RWPE2 (cell line): ENCODE measurements at regions not wholly inside any gene's neighbourhood (a gene's known extent, or its start where the extent isn't known, plus 50 kb on each side); places are given as distances from the start of the nearest gene placed in this dataset.

Experiments used
- ATAC-seq: fragments of 200-7000 bp; cut with Tn5 transposase; 3 replicates; pipeline ENCODE4 v1.9.1; 2021; ENCODE audit warnings: low read depth
- DNase-seq: peaks from one replicate; pipeline ENCODE4 v3.0.0-alpha.2; 2020; ENCODE audit warnings: low spot score
- H3K27ac ChIP-seq: fragments of 450-650 bp; 2 replicates; pipeline ENCODE4 v1.5.1; 2017; ENCODE audit warnings: mild to moderate bottlenecking; ENCODE audit not compliant: poor library complexity, severe bottlenecking
- H3K27me3 ChIP-seq: fragments of 250-450 bp; sonication (Bioruptor Pico); 2 replicates; pipeline ENCODE4 v1.5.1; 2021; ENCODE audit warnings: mild to moderate bottlenecking, moderate library complexity; ENCODE audit not compliant: insufficient read depth, poor library complexity, severe bottlenecking
- H3K36me3 ChIP-seq: fragments of 250-450 bp; sonication (Bioruptor Pico); 2 replicates; pipeline ENCODE4 v1.5.1; 2020; ENCODE audit warnings: low read depth, mild to moderate bottlenecking, moderate library complexity
- H3K4me1 ChIP-seq: fragments of 250-450 bp; sonication (Bioruptor Pico); 2 replicates; pipeline ENCODE4 v1.5.1; 2021; ENCODE audit warnings: mild to moderate bottlenecking, moderate library complexity; ENCODE audit not compliant: insufficient read depth, poor library complexity, severe bottlenecking
- H3K4me3 ChIP-seq: fragments of 250-450 bp; sonication (Bioruptor Pico); 2 replicates; pipeline ENCODE4 v1.5.1; 2021; ENCODE audit warnings: mild to moderate bottlenecking, moderate library complexity; ENCODE audit not compliant: severe bottlenecking
- H3K9me3 ChIP-seq: fragments of 250-450 bp; sonication (Bioruptor Pico); 2 replicates; pipeline ENCODE4 v1.5.1; 2021; ENCODE audit warnings: mild to moderate bottlenecking, moderate library complexity; ENCODE audit not compliant: severe bottlenecking
- TF ChIP-seq, protein P1 (sequence below): fragments of 450-650 bp; IDR thresholded peaks from one replicate; pipeline ENCODE4 v1.5.1; 2017; ENCODE audit warnings: mild to moderate bottlenecking, moderate library complexity; ENCODE audit not compliant: poor library complexity, severe bottlenecking

DNA sequence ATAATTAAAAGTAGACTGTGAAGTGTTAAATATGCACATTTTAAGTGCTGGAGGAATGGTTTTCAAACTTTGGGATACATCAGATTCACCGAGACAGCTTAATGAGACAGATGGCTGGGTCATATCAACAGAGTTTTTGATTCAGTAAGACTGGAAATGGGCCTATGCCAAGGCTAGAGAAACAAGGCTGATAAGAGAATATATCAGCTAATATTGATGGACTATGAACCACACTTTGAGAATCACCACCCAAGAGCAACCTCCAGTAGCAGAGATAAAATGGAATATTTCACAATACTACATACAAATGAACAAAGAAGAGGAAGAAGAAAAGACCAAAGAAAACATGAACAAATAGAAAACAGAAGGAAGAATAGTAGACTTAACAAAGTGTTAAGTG is 450.2 kb upstream of the KLHL29 start:
- H3K4me1 ChIP-seq = no peaks in the 10 kb centered on the region
- no peaks in the 10 kb centered on the region for H3K36me3 ChIP-seq
- H3K4me3 ChIP-seq = no peak overlapping the region
- no peaks in the 10 kb centered on the region for H3K27me3 ChIP-seq
- H3K9me3 ChIP-seq = no peaks in the 10 kb centered on the region
- TF ChIP-seq, protein P1, sequence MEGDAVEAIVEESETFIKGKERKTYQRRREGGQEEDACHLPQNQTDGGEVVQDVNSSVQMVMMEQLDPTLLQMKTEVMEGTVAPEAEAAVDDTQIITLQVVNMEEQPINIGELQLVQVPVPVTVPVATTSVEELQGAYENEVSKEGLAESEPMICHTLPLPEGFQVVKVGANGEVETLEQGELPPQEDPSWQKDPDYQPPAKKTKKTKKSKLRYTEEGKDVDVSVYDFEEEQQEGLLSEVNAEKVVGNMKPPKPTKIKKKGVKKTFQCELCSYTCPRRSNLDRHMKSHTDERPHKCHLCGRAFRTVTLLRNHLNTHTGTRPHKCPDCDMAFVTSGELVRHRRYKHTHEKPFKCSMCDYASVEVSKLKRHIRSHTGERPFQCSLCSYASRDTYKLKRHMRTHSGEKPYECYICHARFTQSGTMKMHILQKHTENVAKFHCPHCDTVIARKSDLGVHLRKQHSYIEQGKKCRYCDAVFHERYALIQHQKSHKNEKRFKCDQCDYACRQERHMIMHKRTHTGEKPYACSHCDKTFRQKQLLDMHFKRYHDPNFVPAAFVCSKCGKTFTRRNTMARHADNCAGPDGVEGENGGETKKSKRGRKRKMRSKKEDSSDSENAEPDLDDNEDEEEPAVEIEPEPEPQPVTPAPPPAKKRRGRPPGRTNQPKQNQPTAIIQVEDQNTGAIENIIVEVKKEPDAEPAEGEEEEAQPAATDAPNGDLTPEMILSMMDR = no peak
- no peak overlapping the region for H3K27ac ChIP-seq
- ATAC-seq (no peak), DNase-seq (no peak)

DNA sequence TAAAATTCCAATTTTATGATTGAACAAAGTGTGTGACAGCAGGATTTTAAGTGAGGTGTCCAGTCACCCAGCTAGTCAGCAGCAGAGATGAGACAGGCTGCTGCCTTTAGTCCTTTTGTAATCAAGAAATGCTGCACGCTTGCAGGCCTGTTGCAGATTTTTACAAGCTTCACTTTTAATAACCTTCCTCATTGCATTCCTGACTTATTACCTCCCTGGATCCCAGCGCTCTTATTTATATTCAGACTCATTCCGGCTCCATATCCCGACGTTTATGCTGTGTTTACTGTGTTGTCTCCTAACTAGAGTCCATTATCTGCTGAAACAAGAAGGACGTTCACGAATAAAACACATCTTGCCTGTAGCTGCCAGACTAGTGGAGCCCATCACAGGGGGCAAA is 442.5 kb upstream of the KLHL29 start:
- H3K9me3 ChIP-seq = no peaks in the 10 kb centered on the region
- TF ChIP-seq, protein P1 = no peak
- H3K27ac ChIP-seq = no peak overlapping the region

GRCh38 chr2:22944143-22944542 is 440.8 kb upstream of the KLHL29 start:
- TF ChIP-seq, protein P1 = no peak
- Histone ChIP-seq H3K27ac (no peak overlapping the region), H3K27me3 (no peaks in the 10 kb centered on the region), H3K4me1 (no peaks in the 10 kb centered on the region), H3K4me3 (no peak overlapping the region), H3K36me3 (no peaks in the 10 kb centered on the region), H3K9me3 (no peaks in the 10 kb centered on the region)
- DNase-seq (no peak), ATAC-seq (no peak)

More for the DNA sequence above, 442.5 kb upstream of the KLHL29 start:
- H3K4me1 ChIP-seq = no peaks in the 10 kb centered on the region
- ATAC-seq (no peak), DNase-seq (no peak)
- H3K27me3 ChIP-seq = no peaks in the 10 kb centered on the region
- no peaks in the 10 kb centered on the region for H3K36me3 ChIP-seq
- H3K4me3 ChIP-seq = no peak overlapping the region

- no peaks in the 10 kb centered on the region for H3K9me3 ChIP-seq
- H3K4me3 ChIP-seq = no peak overlapping the region
- TF ChIP-seq, protein P1 = no peak
- H3K27ac ChIP-seq = no peak overlapping the region
- no peaks in the 10 kb centered on the region for H3K27me3 ChIP-seq
- H3K4me1 ChIP-seq = no peaks in the 10 kb centered on the region
- DNase-seq (no peak), ATAC-seq (no peak)
- H3K36me3 ChIP-seq = no peaks in the 10 kb centered on the region
Observed at GRCh38 chr2:22946553-22946952, 438.4 kb upstream of the KLHL29 start.

DNA sequence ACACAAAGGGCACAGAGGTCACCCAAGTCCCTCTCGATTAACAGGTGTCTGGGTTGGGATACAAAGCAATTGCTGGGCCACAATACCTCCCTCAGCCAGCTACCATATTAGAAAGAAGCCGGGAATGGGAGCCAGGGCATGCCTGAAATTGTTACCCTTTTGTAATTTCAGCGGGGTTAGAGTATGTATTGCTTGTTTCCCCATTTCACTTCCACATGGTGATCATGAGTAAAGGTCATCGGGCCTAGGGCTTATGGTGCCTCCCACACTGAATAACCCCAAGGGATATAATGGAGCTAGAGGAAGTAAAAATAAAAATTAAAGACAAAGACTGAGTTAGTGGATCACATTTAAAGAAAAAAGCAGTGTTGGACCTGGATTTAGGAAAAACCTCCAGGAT is 437.2 kb upstream of the KLHL29 start:
- Histone ChIP-seq H3K27ac (no peak overlapping the region), H3K4me1 (no peaks in the 10 kb centered on the region), H3K4me3 (no peak overlapping the region), H3K9me3 (no peaks in the 10 kb centered on the region), H3K36me3 (no peaks in the 10 kb centered on the region), H3K27me3 (no peaks in the 10 kb centered on the region)
- TF ChIP-seq, protein P1 = no peak
- ATAC-seq = no peak
- DNase-seq = no peak
